ENCODE measurements at regions not wholly inside any gene's neighbourhood (a gene's known extent, or its start where the extent isn't known, plus 50 kb on each side); places are given as distances from the start of the nearest gene placed in this dataset.

- TF ChIP-seq EZH2 (IDR thresholded peaks at IDR 0.05; ENCODE audit: low read depth): no peak
- no peak for TF ChIP-seq CTCF (conservative IDR thresholded peaks at IDR 0.05)
These were observed 50.5 kb upstream of the PRSS58 start for GRCh38 chr7:142308326-142308725.

Measured in PC-9 (cell line).